GM18520 (cell line): ENCODE measurements at regions not wholly inside any gene's neighbourhood (a gene's known extent, or its start where the extent isn't known, plus 50 kb on each side); places are given as distances from the start of the nearest gene placed in this dataset.
"Not testable (repeated sequence)": the region's sequence is repeated elsewhere in the genome, so short reads cannot be mapped to it uniquely, and the experiment has no call there.

Experiments
- ATAC-seq: cut with Tn5 transposase; IDR thresholded peaks from one replicate; pipeline ENCODE4 v1.9.1; 2021; ENCODE audit not compliant: unreplicated experiment

- no peak for ATAC-seq
Observed at GRCh38 chr5:36778336-36778735, 98.2 kb upstream of the NIPBL start.

GRCh38 chr5:36782612-36783011 is 94.0 kb upstream of the NIPBL start:
- ATAC-seq = not testable (repeated sequence)

- ATAC-seq = no peak
Observed at GRCh38 chr5:36786448-36787012, 90.0 kb upstream of the NIPBL start.

- ATAC-seq = no peak
Observed at GRCh38 chr5:36787365-36788093, 89.0 kb upstream of the NIPBL start.

- ATAC-seq = no peak
Observed at GRCh38 chr5:36790847-36791246, 85.7 kb upstream of the NIPBL start.

GRCh38 chr5:36792560-36793180 is 83.9 kb upstream of the NIPBL start:
- ATAC-seq = no peak

- ATAC-seq = no peak
Observed at GRCh38 chr5:36795366-36795765, 81.2 kb upstream of the NIPBL start.

- no peak for ATAC-seq
Observed at GRCh38 chr5:36796155-36796554, 80.4 kb upstream of the NIPBL start.

GRCh38 chr5:36801523-36801922 is 75.0 kb upstream of the NIPBL start:
- ATAC-seq = no peak

- no peak for ATAC-seq
Observed at GRCh38 chr5:36802187-36802586, 74.4 kb upstream of the NIPBL start.

- ATAC-seq = not testable (repeated sequence)
Observed at GRCh38 chr5:36813249-36813648, 63.3 kb upstream of the NIPBL start.

GRCh38 chr5:36815871-36816270 is 60.7 kb upstream of the NIPBL start:
- no peak for ATAC-seq

- no peak for ATAC-seq
Observed at GRCh38 chr5:36820900-36821299, 55.7 kb upstream of the NIPBL start.

GRCh38 chr5:36826694-36827093 is 49.9 kb upstream of the NIPBL start:
- ATAC-seq = no peak
